ENCODE measurements at regions not wholly inside any gene's neighbourhood (a gene's known extent, or its start where the extent isn't known, plus 50 kb on each side); places are given as distances from the start of the nearest gene placed in this dataset.
"Not testable (repeated sequence)": the region's sequence is repeated elsewhere in the genome, so short reads cannot be mapped to it uniquely, and the experiment has no call there.

DNA sequence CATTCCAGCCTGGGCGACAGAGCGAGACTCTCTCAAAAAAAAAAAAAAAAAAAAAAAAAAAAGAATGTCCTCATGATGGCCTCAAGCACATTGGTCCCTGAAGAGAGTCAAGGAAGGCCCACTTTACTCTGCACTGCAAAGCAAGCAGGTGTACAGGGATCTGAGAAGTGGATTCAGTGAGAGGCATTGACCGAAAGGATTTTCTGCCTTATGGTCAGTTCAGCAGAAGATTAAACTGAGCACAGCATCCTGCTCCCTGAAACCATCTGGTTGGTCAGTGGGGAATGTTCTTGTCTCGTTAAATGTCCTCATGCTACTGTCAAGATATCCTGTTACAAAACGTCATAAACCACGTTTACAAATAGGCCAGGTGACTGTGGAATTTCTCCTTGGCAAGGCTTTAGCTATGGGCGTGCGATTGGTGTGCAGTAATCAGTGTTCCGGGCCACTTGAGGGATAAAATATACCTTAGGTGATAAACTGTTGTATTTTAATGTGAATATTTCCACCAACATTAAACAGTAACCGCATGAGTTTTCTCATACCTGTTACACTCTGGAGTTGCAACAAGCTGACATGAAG, 195.0 kb downstream of the ADRA2C start:
- DNase-seq (ENCODE audit: low spot score): not testable (repeated sequence)

DNA sequence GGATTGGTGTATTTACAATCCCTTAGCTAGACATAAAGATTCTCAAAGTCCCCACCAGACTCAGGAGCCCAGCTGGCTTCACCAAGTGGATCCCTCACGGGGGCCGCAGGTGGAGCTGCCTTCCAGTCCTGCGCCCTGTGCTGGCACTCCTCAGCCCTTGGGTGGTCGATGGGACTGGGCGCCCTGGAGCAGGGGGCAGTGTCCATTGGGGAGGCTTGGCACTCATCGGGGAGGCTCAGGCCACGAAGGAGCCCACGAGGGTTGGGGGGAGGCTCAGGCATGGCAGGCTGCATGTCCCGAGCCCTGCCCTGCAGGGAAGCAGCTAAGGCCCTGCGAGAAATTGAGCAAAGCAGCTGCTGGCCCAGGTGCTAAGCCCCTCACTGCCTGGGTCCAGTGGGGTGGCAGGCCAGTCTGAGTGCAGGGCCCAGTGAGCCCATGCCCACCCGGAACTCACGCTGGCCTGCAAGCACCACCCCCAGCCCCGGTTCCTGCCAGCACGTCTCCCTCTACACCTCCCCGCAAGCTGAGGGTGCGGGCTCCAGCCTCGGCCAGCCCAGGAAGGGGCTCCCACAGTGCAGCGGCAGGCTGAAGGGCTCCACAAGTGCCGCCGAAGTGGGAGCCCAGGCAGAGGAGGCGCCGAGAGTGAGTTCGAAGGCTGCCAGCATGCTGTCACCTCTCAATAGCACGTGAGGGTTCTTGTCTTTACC, 198.5 kb downstream of the ADRA2C start:
- DNase-seq (ENCODE audit: low spot score): not testable (repeated sequence)

DNA sequence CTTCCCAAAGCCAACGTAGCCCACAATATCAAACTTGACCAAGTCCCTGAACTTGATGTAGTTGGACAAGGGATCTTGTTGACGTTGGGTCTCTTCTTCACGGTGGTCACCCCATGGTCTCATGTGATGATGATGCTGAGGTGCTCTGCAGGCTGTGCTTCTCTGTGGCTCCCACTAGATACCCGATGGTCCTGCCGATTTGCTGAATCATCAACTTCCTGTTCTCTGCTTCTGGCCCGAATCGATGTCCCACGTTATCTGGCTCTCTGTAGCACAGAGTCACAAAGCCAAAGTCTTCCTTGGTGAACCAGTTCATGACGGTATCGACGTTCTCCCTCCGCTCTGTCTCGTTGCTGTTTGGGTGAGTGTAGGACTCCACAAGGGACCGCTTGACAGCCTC, 201.0 kb downstream of the ADRA2C start:
- DNase-seq (ENCODE audit: low spot score): not testable (repeated sequence)

DNA sequence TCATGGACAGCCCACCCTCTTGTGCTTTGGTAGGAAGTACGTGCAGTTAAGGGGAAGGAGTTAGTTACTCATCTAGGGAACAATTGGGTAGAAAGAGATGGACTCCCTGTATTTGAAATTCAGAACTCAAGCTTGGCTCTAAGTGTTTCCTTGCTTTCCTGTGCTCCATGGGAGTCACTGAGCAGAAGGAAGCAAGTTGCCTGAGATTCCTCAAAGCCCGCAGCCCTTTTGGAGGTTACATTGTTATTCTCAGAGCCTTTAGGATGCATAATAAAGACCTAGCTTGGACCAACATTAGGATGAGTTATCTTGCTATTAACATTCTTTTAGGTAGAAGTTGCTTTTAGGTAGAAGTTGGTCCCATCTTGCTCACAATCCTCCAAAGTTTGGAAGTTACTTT, 206.4 kb downstream of the ADRA2C start:
- not testable (repeated sequence) for DNase-seq (ENCODE audit: low spot score)

DNA sequence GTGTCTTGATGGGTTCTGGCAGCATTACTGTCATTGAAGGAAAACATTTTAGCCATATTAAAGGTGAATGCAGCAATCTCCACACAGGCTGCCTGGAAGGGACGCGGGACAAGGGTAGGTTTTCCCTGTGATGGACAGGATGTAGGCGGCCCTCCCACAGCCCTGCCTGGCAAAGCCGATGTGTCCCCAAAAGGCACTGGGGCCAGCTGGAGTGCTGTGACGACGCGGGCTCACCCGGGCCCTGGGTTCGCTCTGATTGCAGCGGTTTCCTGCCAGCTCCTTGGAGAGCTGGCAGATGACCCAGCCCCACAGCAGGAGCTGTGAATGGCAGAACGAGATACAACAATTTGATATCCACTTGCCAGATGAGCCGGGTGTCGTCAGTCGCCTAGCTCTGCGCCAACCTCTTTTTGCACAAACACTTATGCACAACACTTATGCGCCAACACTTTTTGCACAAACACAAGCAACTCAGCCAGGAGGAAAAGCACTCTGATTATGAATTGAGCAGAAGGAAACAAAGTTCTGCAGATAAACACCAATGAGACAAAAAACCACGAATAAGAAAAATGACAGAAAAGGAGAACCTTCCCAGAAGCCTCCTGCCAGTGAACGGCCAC, 207.5 kb downstream of the ADRA2C start:
- not testable (repeated sequence) for DNase-seq (ENCODE audit: low spot score)

DNA sequence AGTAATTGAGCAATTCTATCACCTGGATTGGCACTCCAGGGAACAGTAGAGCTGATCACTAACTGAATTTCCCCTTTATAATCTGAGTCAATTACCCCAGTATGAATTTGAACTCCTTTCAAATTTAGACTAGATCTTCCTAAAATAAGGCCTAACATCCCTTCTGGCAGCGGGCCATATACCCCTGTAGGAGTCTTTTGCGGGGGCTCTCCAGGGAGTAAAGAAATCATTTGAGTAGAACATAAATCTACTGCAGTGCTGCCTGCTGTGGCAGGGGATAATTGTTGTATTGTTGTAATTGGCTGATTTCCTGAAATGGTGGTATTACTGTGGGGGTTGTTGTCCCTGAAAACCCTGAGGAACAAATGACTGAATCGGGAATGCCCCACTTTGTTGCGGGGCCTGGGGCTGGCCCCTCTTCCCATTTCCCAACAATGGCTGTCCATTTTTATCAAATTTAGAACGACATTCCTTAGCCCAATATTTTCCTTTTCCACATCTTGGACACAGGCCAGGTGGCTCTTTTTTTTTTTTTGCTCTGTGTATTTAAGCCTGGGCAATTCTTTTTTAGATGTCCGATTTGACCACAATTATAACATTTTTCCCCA, 217.4 kb downstream of the ADRA2C start:
- DNase-seq (ENCODE audit: low spot score): not testable (repeated sequence)

DNA sequence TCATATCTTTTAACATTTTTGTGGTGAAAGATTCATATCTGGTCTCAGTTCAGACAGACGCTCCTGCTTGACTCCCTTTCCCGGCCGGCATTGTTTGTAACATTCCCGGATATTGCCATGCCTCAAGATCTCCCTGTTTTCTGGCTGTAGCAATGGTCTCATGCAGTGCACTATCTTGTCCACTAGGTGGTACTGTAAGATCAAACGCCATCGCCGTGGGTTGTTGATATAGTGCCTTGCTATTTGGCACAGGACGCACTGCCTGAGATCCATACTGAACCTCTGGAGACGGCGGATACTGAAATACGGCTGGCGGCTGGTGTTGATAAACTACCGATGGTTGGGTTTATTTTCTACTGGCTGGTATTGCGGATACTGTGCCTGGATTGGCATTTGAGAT, 218.6 kb downstream of the ADRA2C start:
- DNase-seq (ENCODE audit: low spot score): not testable (repeated sequence)

DNA sequence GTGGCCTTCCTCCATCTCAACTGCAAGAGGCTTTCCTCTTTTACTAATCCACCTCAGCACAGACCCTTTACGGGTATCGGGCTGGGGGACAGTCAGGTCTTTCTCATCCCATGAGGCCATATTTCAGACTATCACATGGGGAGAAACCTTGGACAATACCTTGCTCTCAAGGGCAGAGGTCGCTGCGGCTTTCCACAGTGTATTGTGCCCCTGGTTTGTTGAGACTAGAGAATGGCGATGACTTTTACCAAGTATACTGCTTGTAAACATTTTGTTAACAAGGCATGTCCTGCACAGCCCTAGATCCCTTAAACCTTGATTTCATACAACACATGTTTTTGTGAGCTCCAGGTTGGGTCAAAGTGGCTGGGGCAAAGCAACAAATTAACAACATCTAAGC, 220.2 kb downstream of the ADRA2C start:
- DNase-seq (ENCODE audit: low spot score): not testable (repeated sequence)

DNA sequence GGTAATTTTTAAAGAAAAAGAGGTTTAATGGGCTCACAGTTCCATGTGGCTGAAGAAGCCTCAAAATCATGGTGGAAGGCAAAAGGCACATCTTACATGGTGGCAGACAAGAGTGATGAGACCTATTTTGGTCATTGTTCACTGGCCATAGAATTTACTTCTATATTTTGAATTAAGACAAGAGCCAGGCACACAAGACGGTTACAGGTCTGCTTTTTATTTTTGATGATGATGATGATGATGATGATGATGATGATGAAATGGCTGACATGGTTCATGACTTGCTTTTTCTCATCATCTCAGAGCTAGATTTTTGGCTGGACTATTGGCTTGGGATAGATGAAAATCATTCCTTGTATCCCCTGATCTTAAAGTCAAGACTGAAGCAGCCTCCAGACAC, 229.3 kb downstream of the OTOP1 start:
- DNase-seq (ENCODE audit: low spot score): not testable (repeated sequence)

DNA sequence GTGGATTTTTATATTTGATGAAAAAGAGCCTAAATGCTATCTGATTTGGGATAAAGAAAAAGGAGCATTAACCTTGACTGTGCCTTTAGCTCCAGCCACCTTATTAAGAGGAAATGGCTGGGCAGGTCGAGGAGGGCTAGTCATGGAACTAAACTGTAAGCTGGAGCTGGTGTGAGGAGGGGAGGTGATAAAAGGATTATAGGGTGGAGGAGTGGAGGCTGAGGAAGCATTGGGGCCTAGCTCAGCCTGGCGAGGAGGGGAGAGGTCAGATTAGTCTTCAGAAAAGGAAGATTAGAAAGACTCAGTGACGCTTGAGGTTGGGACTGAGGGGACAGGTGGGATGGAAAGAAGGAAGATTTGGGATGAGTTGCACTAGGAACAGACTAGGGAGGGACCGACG, 222.7 kb downstream of the OTOP1 start:
- DNase-seq (ENCODE audit: low spot score): not testable (repeated sequence)

DNA sequence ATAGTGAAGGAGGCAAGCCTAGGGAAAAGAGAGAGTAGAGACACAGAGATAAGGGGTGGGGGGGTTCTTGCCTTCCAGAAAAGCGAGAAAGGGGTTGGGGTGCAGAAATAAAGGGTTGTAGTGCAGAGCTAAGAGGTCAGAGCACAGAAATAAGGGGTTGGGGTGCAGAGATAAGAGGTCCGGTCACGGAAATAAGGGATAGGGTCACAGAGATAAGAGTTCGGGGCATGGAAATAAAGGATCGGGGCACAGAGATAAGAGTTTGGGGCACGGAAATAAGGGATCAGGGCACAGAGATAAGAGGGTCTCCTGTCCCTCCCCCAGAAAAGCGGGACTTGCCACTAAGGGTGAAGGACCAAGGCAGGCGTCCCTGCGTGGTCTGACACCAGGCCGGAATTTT, 222.0 kb downstream of the OTOP1 start:
- DNase-seq (ENCODE audit: low spot score): not testable (repeated sequence)

DNA sequence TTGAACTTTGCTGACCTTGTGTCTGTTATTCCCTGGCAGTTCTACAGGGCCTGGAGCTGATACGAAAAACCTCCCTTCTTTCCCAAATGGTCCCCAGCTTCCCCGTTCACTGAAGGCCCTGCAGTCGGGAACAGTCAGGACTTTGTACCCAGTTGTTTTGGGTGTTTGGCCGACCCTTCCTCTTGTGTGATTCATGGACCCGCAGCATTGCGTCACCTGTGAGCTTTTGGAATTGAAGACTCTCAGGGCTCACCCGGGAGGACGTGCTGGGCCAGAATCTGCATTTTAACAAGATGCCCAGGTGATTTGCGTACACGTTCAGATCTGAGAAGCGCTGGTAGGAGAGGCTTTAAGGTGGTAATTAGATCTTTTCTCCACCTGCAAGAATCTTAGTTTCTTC, 220.4 kb downstream of the OTOP1 start:
- DNase-seq (ENCODE audit: low spot score): not testable (repeated sequence)

DNA sequence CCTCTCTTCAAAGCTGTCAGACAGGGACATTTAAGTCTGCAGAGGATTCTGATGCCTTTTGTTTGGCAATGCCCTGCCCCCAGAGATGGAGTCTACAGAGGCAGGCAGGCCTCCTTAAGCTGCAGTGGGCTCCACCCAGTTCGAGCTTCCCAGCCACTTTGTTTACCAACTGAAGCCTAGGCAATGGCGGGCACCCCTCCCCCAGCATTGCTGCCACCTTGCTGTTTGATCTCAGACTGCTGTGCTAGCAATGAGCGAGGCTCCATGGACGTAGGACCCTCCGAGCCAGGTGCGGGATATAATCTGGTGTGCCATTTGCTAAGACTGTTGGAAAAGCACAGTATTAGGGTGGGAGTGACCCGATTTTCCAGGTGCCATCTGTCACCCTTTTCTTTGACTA, 207.7 kb downstream of the OTOP1 start:
- not testable (repeated sequence) for DNase-seq (ENCODE audit: low spot score)

DNA sequence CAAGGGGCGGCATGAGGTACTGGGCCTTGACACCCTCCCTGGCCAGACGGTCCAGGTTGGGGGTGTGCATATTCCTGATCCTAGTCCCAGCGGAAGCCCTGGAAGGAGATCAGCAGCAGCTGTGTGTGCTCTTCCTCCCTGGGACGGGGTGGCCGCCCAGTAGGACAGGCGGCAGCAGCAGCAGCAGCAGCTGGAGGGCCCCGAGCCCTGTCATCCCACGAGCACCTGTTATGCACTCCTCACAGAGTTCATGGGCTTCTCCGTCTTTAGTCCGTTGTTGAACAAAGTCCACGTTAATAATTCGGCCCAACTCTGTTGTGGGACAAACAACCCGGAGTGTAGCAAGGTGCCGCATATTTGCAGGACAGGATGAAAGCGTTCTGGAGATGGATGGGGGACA, 205.6 kb downstream of the OTOP1 start:
- not testable (repeated sequence) for DNase-seq (ENCODE audit: low spot score)

DNA sequence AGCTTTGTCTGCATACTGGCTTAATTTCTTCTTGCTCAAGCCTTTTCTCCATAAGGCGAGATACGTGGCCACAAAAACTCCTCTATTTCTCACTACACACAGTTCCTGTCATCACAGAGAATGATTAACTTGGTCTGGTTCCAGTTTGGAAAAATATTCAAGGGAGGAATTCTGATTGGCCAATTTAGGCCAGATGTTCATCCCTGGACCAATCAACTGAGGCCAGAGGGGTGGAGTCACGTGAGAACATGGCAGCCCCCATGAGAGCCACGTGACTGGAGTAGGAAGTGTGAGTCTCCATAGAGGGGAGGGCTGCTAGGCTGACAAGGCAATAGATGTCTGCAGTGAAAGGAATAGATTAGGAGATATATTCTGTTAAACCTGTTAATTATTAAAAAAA, 200.0 kb downstream of the OTOP1 start:
- DNase-seq (ENCODE audit: low spot score): not testable (repeated sequence)

DNA sequence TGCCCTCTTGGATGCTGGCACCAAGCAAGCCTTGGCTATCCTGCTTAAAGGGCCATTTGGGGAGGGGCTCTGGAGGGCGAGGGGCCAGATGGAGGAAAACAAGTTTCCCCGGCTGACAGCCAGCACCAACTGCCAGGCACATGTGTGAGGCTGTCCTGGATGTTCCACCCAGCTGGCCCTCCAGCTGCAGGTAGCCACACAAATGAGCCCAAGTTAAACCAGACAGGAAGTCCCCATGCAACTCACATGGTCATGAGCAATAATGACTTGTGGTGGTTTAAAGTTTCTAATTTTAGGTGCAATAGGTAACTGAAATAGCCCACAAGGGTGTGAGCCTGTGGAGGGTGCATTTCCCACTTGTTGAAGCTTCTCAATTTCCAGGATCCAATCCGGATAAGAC, 198.0 kb downstream of the OTOP1 start:
- not testable (repeated sequence) for DNase-seq (ENCODE audit: low spot score)

DNA sequence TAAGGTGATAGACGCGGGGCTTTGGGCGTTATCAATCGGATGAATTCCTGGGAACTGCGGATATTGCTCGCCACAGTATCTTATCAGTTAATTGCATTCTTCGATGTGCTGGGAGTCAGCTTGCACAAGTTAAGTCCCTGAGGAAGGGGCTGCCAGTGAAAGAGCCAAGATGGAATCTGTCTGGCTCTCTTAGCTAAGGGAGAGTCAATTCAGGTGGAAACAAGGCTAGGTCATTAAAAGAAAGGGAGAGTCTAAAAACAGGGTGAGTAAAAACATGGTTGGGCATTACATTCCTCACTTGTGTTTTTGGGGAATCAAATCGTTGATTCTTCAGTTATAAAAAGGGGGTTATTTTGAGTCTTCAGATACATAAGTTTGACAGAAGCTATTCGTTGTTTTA, 196.2 kb downstream of the OTOP1 start:
- not testable (repeated sequence) for DNase-seq (ENCODE audit: low spot score)

DNA sequence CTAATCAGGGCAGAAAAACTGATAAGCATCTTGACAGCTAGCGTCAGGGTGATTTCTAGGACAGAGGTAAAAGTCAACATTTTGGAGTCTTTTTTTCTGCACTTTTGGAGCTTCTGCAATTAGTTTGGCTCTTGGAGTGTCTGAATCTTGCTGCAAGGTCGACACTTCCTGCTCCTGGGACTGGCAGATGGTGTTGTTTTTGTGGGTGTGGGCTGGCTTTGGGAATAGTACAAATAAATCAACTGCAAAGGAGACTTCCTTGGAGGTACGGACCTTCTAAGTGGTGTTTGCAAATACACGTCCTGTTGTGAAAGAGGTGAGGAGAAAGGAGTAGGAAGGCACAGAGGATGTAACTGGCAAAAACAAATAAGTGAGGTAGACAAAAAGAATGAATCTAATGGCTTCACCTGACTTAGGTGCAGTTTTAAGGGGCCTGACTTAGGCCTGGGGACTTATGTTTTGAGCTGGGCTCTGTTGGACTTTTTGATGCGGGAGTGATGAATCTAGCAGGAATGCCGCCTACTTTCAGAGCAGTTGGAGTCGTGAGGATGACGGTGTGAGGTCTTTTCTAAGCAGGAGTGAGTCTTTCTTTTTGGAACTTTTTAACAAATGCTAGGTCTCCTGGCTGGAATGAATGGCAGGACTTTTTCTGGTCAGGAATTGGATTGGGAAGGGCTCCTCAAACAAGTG, 195.1 kb downstream of the OTOP1 start:
- DNase-seq (ENCODE audit: low spot score): not testable (repeated sequence)

DNA sequence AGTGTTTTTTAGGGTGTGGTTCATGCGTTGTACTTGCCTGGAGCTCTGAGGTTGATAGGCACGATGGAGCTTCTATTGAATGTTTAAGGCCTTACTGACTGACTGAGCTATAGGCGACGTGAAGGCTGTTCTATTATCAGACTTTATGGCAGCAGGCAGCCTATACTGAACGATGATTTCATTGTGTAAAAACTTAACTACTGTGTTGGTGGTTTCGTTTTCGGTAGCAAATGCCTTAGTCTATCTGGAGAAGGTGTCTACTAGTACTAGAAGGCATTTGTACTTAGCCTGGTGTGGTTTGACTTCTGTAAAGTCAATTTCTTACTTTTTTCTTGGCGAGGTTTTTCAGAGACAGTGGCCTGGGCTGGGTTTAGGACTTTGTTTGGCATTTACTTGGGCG, 194.4 kb downstream of the OTOP1 start:
- DNase-seq (ENCODE audit: low spot score): not testable (repeated sequence)

DNA sequence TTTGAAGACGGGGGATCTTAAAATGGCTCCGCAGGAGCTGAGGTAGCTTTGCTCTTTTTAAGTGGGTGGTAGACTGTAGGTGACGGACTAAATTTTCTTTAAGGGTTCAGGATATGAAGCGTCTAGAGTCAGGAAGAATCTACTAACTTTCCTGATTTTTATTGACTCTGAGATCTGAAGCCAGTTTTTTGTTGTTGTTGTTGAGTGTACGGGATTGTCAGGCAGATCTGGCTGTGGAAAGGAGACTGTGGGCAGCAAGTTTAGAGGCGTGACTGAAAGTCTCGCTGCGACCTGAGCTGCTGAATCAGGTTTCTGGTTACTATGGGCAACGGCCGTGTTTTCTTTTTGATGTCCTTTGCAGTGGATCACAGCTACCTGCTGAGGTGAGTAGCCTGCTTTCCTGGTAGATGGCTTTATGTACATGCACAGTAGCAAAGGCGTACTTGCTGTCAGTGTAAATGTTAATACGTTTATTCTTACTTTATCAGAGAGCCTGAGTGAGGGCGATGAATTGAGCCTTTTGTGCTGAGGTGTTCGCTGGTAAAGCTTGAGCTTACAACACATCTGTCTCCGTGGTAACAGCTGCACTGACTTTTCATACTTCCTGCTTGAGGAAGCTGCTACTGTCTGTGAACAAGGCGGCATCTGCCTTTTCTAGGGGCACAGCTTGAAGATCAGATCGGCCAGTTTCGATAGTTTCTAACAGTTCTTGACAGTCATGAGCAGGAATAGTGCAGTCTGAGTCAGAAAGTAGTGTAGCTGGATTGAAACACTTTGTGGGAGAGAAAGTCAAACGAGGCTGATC, 193.7 kb downstream of the OTOP1 start:
- DNase-seq (ENCODE audit: low spot score): not testable (repeated sequence)

DNA sequence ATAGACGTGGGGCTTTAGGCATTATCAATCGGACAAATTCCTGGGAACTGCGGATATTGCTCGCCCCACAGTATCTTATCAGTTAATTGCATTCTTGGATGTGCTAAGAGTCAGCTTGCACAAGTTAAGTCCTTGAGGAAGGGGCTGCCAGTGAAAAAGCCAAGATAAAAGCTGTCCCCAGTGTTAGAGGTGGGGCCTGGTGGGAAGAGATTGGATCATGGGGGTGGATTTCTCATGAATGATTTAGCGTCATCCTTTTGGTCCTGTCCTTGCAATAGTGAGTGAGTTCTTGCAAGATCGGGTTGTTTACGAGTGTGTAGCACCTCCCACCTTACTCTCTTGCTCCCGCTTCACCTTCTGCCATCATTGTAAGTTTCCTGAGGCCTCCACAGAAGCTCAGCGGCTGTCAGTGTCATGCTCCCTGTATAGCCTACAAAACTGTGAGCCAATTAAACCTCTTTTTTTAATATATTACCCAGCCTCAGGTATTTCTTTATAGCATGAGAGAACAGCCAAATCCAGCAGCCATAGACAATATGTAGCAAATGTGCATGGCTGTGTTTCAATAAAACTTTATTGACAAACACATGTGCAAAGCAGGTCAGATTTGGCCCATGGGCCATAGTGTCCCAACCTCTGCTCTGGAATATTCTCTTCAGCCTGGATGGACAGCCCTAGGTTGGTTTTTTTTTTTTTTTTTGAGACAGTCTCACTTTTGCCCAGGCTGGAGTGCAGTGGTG, 189.2 kb downstream of the OTOP1 start:
- not testable (repeated sequence) for DNase-seq (ENCODE audit: low spot score)
